WI38 (cell line): ENCODE measurements at regions not wholly inside any gene's neighbourhood (a gene's known extent, or its start where the extent isn't known, plus 50 kb on each side); places are given as distances from the start of the nearest gene placed in this dataset.
"Not testable (repeated sequence)": the region's sequence is repeated elsewhere in the genome, so short reads cannot be mapped to it uniquely, and the experiment has no call there.

Experiments used
- H3K4me3 ChIP-seq: 2 replicates; pipeline ENCODE4 v1.5.1; 2011; ENCODE audit warnings: low read depth, mild to moderate bottlenecking, control low read depth, low read length
- CTCF ChIP-seq: IDR thresholded peaks from 2 replicates; pipeline ENCODE4 v1.5.1; 2012; ENCODE audit warnings: low read depth, mild to moderate bottlenecking, control low read depth, low read length

GRCh38 chr1:58966917-58967740 lies 183.3 kb upstream of the JUN start:
- TF ChIP-seq CTCF = no peak
- no peak overlapping the region for H3K4me3 ChIP-seq

DNA sequence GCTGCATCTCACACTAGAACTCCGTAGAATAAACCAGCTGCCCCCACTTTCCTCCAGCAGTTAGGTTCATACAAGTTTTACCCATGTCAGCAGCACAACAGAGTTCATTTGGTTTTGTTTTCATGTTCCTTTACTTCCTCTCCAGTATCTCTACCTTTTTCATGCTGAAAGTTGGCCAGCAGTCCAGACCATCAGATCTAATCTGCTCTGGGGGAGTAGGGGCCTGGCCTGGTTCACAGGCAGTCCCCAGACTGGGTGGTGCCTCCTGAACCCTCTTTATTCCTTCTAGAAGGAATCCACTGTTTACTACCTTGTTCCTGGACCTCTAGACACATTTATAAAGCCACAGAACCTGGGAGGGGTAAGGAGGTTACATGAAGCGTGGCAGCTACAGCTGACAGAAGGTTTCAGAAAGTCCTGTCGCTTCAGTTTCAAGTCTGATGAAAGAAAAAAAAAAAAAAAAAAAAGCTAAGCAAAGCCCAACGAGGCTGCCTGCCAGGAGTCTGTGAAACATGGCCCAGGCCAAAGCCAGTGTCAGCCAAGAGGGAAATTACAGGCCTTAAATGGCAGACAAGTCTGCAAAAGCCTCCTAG lies 184.6 kb upstream of the JUN start:
- H3K4me3 ChIP-seq = no peak overlapping the region
- TF ChIP-seq CTCF = no peak

DNA sequence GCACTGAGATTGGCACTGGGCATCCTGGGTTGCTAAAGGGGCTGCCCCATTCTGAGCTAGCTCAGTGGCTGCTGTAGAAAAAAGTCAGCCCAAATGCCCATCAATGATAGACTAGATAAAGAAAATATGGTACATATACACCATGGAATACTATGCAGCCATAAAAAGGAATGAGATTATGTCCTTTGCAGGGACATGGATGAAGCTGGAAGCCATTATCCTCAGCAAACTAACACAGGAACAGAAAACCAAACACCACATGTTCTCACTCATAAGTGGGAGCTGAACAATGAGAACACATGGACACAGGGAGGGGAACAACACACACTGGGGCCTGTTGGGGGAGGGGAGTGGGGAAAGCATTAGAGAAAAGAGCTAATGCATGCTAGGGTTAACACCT lies 185.3 kb upstream of the JUN start:
- not testable (repeated sequence) for H3K4me3 ChIP-seq

DNA sequence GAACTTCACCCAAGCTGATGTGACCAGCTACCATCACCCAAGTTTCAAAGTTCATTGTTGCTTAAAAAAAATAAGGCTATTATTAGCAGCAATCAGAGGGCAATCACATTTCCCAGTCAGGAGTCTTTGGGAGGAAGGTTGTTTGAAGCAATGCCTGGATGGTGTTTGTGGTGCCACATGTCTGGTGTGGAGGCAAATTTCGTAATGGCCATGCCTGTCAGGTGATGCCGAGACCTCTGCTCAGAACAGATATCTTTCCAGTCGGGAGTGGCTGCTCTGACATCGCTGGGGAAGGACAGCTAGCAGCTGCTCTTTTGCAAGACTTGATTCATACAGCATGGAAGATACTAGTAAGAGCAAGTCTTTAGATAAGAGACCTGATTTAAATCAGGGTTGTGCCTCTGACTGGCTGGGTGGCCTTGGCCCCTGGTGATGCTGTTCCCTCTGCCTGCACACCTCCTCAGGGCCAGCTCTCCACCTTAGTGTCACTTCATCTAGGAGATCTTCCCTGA lies 187.8 kb upstream of the JUN start:
- TF ChIP-seq CTCF = no peak
- no peak overlapping the region for H3K4me3 ChIP-seq

DNA sequence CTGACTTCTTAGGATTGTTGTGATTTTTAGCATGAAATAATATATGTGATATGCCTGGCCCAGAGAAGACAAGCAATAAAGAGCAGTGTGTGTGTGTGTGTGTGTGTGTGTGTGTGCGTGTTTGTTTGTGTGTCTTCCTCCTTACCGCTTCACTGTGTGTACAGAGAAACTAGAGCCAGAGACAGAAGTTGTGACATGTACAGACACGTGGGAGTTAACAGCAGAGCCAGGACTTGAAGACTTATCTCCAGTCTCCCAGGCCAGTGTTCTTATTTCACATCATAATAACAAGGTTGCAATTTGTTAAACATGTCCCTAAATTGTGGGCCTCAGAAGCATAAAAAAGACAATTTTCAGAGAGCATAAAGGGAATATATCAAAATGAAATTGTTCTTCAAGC lies 192.0 kb upstream of the JUN start:
- H3K4me3 ChIP-seq = no peak overlapping the region
- no peak for TF ChIP-seq CTCF

- no peak for TF ChIP-seq CTCF
- no peak overlapping the region for H3K4me3 ChIP-seq
These were observed 192.4 kb upstream of the JUN start for GRCh38 chr1:58976294-58976693.

DNA sequence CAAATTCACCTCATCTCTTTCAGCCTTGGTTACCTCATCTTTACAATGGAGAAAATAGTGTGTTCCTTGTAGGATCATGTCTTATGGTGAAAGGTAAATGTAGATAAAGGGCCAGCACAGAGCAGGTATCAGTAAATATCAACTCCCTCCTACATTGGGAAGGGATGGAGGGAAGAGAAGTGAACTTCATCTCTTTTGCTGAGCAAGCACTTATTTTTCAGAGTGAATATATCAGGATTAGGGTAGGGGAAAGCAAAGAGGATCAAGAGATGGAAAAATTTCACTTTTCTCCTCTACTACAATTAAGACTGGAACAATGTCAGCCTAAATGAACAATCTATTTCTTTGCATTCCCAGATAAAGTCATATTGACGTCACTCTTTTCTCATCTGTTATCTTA lies 193.8 kb upstream of the JUN start:
- no peak overlapping the region for H3K4me3 ChIP-seq
- TF ChIP-seq CTCF = no peak

DNA sequence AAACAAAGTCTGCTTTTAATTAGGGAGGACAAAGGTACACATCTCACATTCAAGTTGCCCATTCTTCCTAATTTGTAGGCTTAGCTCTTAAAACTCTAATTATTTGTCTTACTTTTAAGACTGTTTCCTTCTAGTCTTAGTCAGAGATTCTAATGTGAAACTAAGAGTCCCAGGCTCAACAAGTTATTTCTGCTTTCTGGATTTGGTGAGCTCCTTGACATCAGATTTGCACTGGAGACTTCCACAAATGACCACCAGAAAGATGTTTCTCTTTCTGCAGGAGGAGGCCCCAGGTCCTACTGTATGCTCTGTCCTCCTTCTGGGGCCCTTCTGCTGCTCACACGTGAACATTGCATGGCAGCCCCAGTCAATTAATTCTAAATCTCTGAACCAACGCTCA lies 194.2 kb upstream of the JUN start:
- H3K4me3 ChIP-seq = no peak overlapping the region
- TF ChIP-seq CTCF = no peak
